SH-SY5Y (cell line): ENCODE measurements at regions not wholly inside any gene's neighbourhood (a gene's known extent, or its start where the extent isn't known, plus 50 kb on each side); places are given as distances from the start of the nearest gene placed in this dataset.

Experiments
- GATA2 ChIP-seq: IDR thresholded peaks from 2 replicates; pipeline ENCODE4 v1.6.1; 2011; ENCODE audit warnings: mild to moderate bottlenecking, low read depth, low read length
- GATA3 ChIP-seq: IDR thresholded peaks from 2 replicates; pipeline ENCODE4 v1.6.1; 2011; ENCODE audit warnings: low read depth, mild to moderate bottlenecking, low read length, moderate library complexity

GRCh38 chr7:26515314-26515842, 223.7 kb downstream of the SNX10 start:
- no peak for TF ChIP-seq GATA2
- TF ChIP-seq GATA3: no peak
